ENCODE measurements at regions not wholly inside any gene's neighbourhood (a gene's known extent, or its start where the extent isn't known, plus 50 kb on each side); places are given as distances from the start of the nearest gene placed in this dataset.

GRCh38 chr19:31840371-31840770 lies 491.1 kb upstream of the TSHZ3 start:
- Histone ChIP-seq H3K18ac (ENCODE audit: extremely low read depth, low read length) (no peak overlapping the region), H2BK15ac (ENCODE audit: low read length) (no peak overlapping the region), H2AFZ (ENCODE audit: low read length) (no peak overlapping the region), H3K14ac (ENCODE audit: insufficient read length) (no peak overlapping the region), H3K9ac (replicated peaks in 1 of 4; ENCODE audit: extremely low read depth in 1 of 4, low read depth in 3 of 4, low read length in 3 of 4) (no peak overlapping the region), H3K56ac (replicated peaks; ENCODE audit: insufficient read length, low read depth, low read length) (no peak overlapping the region), H3K4me2 (ENCODE audit: insufficient read depth in 1 of 2, low read depth in 2 of 2, low read length in 2 of 2) (no peak overlapping the region), H3K27me3 (replicated peaks in 1 of 4; ENCODE audit: control insufficient read depth in 3 of 4, extremely low read depth in 1 of 4, insufficient read depth in 3 of 4, low read length in 3 of 4) (no peaks in the 10 kb centered on the region), H2BK12ac (ENCODE audit: low read depth, low read length) (no peak overlapping the region), H4K20me1 (replicated peaks in 1 of 2; ENCODE audit: control insufficient read depth in 1 of 2, insufficient read depth in 2 of 2, low read length in 2 of 2) (no peaks in the 10 kb centered on the region), H3K36me3 (ENCODE audit: control insufficient read depth in 2 of 4, insufficient read depth in 4 of 4, low read length in 3 of 4) (no peaks in the 10 kb centered on the region), H3K9me3 (ENCODE audit: insufficient read depth in 2 of 2, low read depth in 1 of 2, low read length in 1 of 2) (0 out of 4 replicates have a peak, but pooled peaks cover 0 to 2% of the 10 kb centered on the region in 2 experiments), H4K5ac (ENCODE audit: insufficient read length, low read depth, low read length) (no peak overlapping the region), H2BK5ac (ENCODE audit: low read depth, low read length) (no peak overlapping the region), H3K4ac (replicated peaks; ENCODE audit: insufficient read length, low read depth, low read length) (no peak overlapping the region), H3K4me3 (ENCODE audit: extremely low read depth in 1 of 4, insufficient read depth in 2 of 4, low read depth in 3 of 4, low read length in 4 of 4) (no peak overlapping the region), H4K91ac (replicated peaks; ENCODE audit: insufficient read length, low read length) (no peak overlapping the region), H2AK5ac (ENCODE audit: low read depth, low read length) (no peak overlapping the region), H4K8ac (ENCODE audit: extremely low read depth, insufficient read depth, low read length) (no peak overlapping the region), H2BK120ac (replicated peaks; ENCODE audit: low read depth, low read length) (no peak overlapping the region), H3K27ac (ENCODE audit: low read depth, low read length) (no peak overlapping the region), H2BK20ac (ENCODE audit: low read length) (no peak overlapping the region), H3K4me1 (replicated peaks in 1 of 4; ENCODE audit: control insufficient read depth in 3 of 4, insufficient read depth in 4 of 4, low read length in 3 of 4) (no peaks in the 10 kb centered on the region), H3K79me2 (ENCODE audit: control insufficient read depth in 1 of 2, insufficient read depth in 2 of 2, low read length in 2 of 2) (no peaks in the 10 kb centered on the region), H3K23ac (ENCODE audit: insufficient read length) (no peak overlapping the region), H3K79me1 (ENCODE audit: low read depth, low read length) (no peaks in the 10 kb centered on the region), H3K23me2 (ENCODE audit: low read depth, low read length) (no peaks in the 10 kb centered on the region)
- no peak for FAIRE-seq
- ChIA-PET POLR2A (ENCODE audit: partially characterized antibody) (no interaction called here), CTCF (ENCODE audit: partially characterized antibody) (interaction anchor here (1.2 kb wide), 1 partner anchor 384 kb away, joined by 4 read pairs; no protein-coding TSS in a partner anchor)
- no peak for DNase-seq (ENCODE audit: low read depth in 1 of 2, low spot score in 2 of 2)
- 82% methylated on average over 2 of the region's 2 CpGs; no CpG with 5 or more reads in 1 of the 2 experiments for WGBS, 2 experiments (ENCODE audit: extremely low coverage in 1 of 2, insufficient coverage in 1 of 2, insufficient read length in 1 of 2, insufficient replicate concordance in 2 of 2, low coverage in 1 of 2, low lambda C conversion rate in 2 of 2, missing lambda C conversion rate in 1 of 2)
- TF ChIP-seq RAD21 (IDR thresholded peaks at IDR 0.05 in 1 of 2, conservative IDR thresholded peaks at IDR 0.05 in 1 of 2; ENCODE audit: low read depth in 2 of 2, low read length in 2 of 2) (no peak), ATF3 (IDR thresholded peaks at IDR 0.05; ENCODE audit: insufficient read depth, low read depth, low read length) (no peak), POLR2A (IDR thresholded peaks at IDR 0.05; ENCODE audit: control extremely low read depth in 1 of 2, low read depth in 2 of 2, low read length in 2 of 2) (no peak), PHF8 (conservative IDR thresholded peaks at IDR 0.05; ENCODE audit: low read depth, low read length) (no peak), EZH2 (IDR thresholded peaks at IDR 0.05; ENCODE audit: low read depth, low read length, severe bottlenecking) (no peak), SRF (IDR thresholded peaks at IDR 0.05; ENCODE audit: low read depth, low read length) (no peak), CTCF (IDR thresholded peaks at IDR 0.05; ENCODE audit: control extremely low read depth in 1 of 3, insufficient read depth in 1 of 3, low read depth in 1 of 3, low read length in 3 of 3) (no peak), KDM4A (IDR thresholded peaks at IDR 0.05; ENCODE audit: low read depth, low read length, severe bottlenecking) (no peak), GABPA (IDR thresholded peaks at IDR 0.05; ENCODE audit: borderline replicate concordance, insufficient read depth, low read length) (no peak), ZNF274 (IDR thresholded peaks at IDR 0.05; ENCODE audit: borderline replicate concordance, extremely low read depth, low read length) (no peak), SP1 (IDR thresholded peaks at IDR 0.05; ENCODE audit: low read depth, low read length) (no peak)
